GM12878 (cell line): ENCODE measurements at regions not wholly inside any gene's neighbourhood (a gene's known extent, or its start where the extent isn't known, plus 50 kb on each side); places are given as distances from the start of the nearest gene placed in this dataset.

Experiments used
- ATF3 ChIP-seq: IDR thresholded peaks from 2 replicates; pipeline ENCODE4 v1.6.1; 2011; ENCODE audit warnings: low read depth, mild to moderate bottlenecking, low read length, moderate library complexity, borderline replicate concordance; ENCODE audit errors: extremely low read depth
- EP300 ChIP-seq, 2 experiments: fragments of 150-350 bp in 1 of 2; IDR thresholded peaks; 2 replicates each; pipeline ENCODE4 v1.6.1; 2011 to 2012; ENCODE audit warnings: low read depth in 2 of 2, low read length in 2 of 2, borderline replicate concordance in 1 of 2, improper control_type of control experiment in 1 of 2, inconsistent platforms in 1 of 2; ENCODE audit not compliant: control insufficient read depth in 1 of 2
- PBX3 ChIP-seq: IDR thresholded peaks from 2 replicates; pipeline ENCODE4 v1.6.1; 2011; ENCODE audit warnings: mild to moderate bottlenecking, low read depth, low read length, moderate library complexity; ENCODE audit not compliant: insufficient replicate concordance
- STAT1 ChIP-seq: fragments of 450-650 bp; conservative IDR thresholded peaks from 2 replicates; pipeline ENCODE4 v1.6.1; 2014; ENCODE audit warnings: antibody characterized with exemption, mild to moderate bottlenecking

GRCh38 chr13:89937420-89937819 is 1410.1 kb upstream of the MIR17HG start:
- TF ChIP-seq PBX3 (no peak), STAT1 (no peak), ATF3 (no peak), EP300 (IDR thresholded peaks at IDR 0.05; ENCODE audit: borderline replicate concordance in 1 of 2, control insufficient read depth in 1 of 2, low read depth in 2 of 2, low read length in 2 of 2) (no peak)
